ENCODE measurements at regions not wholly inside any gene's neighbourhood (a gene's known extent, or its start where the extent isn't known, plus 50 kb on each side); places are given as distances from the start of the nearest gene placed in this dataset.

DNA sequence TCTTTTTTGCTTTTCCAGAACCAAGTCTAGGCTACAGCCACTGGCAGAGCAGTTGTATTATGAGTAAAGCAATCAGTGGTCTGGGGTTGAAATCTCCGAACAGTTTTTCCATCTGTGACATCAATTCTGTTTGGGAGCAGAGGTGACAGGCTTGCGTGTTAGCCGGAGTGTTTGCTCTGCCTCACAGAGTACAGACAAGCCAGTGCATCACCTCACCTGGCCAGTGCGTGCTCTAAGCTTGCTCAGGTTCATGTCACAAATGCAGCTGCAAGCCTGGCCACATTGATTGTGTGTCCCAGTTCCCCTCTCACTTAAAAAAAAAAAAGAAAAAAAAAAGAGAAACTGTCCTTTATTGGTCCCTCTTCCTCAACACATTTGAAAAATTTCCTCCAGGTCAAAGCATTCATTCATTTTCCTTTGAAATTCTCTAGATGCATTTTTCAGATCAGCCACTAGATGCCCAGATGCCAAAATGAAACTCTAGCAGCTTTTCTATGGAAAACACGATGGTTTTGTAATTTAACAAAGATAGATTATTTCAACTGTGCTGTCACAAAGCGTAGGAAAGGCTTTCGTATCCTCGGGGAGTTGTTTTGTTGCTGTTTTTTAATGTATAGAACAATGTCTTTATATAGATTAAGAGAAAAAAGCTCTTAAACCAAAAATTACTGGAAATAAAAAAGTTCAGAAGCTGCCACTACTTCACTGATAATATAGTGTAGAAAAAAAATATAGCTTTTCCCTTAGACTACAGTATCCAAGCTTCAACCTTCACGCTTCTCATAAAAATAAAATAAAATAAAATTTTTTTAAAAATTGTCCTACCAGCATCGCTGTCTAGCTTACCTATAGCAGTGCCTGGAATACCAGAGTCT is 585.5 kb downstream of the TLE1 start:
- no peaks in the 10 kb centered on the region; the same call in 1 of the 2 replicates for H3K27me3 Mint-ChIP-seq (ENCODE audit: low read depth)
- Histone ChIP-seq H3K23me2 (ENCODE audit: insufficient read length, low read depth, low read length, poor library complexity, severe bottlenecking) (no peaks in the 10 kb centered on the region), H2BK15ac (ENCODE audit: low read depth, low read length) (no peak overlapping the region), H3K79me2 (ENCODE audit: insufficient read depth, low read length) (no peaks in the 10 kb centered on the region), H4K20me1 (ENCODE audit: control insufficient read depth, insufficient read depth, insufficient read length) (no peaks in the 10 kb centered on the region), H3K4me1 (ENCODE audit: insufficient read depth, low read length) (no peaks in the 10 kb centered on the region), H2BK20ac (ENCODE audit: low read depth, low read length, poor library complexity, severe bottlenecking) (no peak overlapping the region), H2BK12ac (ENCODE audit: insufficient read length, low read depth, low read length) (no peak overlapping the region), H3K4ac (ENCODE audit: low read depth, low read length) (no peak overlapping the region), H3K9me3 (ENCODE audit: control insufficient read depth, low read depth, low read length) (no peaks in the 10 kb centered on the region), H3K4me2 (ENCODE audit: insufficient read depth, insufficient read length, low read length) (no peak overlapping the region), H2AFZ (ENCODE audit: low read length) (no peak overlapping the region), H3K27me3 (ENCODE audit: insufficient read depth, low read length) (no peaks in the 10 kb centered on the region), H3K23ac (ENCODE audit: insufficient read length, low read depth, low read length) (no peak overlapping the region), H4K8ac (replicated peaks; ENCODE audit: insufficient read length, low read depth, low read length) (no peak overlapping the region), H3K27ac (ENCODE audit: insufficient read length, low read depth, low read length) (no peak overlapping the region), H3K79me1 (ENCODE audit: insufficient read depth, low read depth, low read length, poor library complexity, severe bottlenecking) (no peaks in the 10 kb centered on the region), H2AK5ac (ENCODE audit: insufficient read length, low read length) (no peak overlapping the region), H3K18ac (ENCODE audit: insufficient read length, low read depth, low read length) (peak overlapping the region; percentile 75), H3K56ac (ENCODE audit: insufficient read length, low read depth, low read length) (no peak overlapping the region), H2BK5ac (ENCODE audit: insufficient read length, low read length) (no peak overlapping the region), H2BK120ac (ENCODE audit: low read depth, low read length, poor library complexity, severe bottlenecking) (no peak overlapping the region), H4K5ac (ENCODE audit: insufficient read length, low read depth, low read length) (no peak overlapping the region), H3K9ac (ENCODE audit: extremely low read depth, insufficient read length, low read length) (no peak overlapping the region), H4K91ac (ENCODE audit: insufficient read length, low read depth, low read length) (no peak overlapping the region), H3K14ac (ENCODE audit: insufficient read depth, low read length) (no peak overlapping the region; the same call in 1 of the 2 replicates), H3T11ph (ENCODE audit: low read length) (no peak overlapping the region)
- peak overlapping the region in 1 of 3 experiments; percentile 48; a peak in 1 of 7 replicates for H3K27ac Mint-ChIP-seq
- WGBS (ENCODE audit: extremely low coverage, insufficient read length, low lambda C conversion rate), result no CpG with 5 or more reads among the region's 10 CpGs
- peaks cover 7 to 8% of the 10 kb centered on the region in 2 experiments; a peak in 2 of 4 replicates for H3K4me1 Mint-ChIP-seq
- H3K9me3 Mint-ChIP-seq, result no peaks in the 10 kb centered on the region; a peak in 2 of 5 replicates
- DNase-seq, result no peak
- TF ChIP-seq, protein P1, sequence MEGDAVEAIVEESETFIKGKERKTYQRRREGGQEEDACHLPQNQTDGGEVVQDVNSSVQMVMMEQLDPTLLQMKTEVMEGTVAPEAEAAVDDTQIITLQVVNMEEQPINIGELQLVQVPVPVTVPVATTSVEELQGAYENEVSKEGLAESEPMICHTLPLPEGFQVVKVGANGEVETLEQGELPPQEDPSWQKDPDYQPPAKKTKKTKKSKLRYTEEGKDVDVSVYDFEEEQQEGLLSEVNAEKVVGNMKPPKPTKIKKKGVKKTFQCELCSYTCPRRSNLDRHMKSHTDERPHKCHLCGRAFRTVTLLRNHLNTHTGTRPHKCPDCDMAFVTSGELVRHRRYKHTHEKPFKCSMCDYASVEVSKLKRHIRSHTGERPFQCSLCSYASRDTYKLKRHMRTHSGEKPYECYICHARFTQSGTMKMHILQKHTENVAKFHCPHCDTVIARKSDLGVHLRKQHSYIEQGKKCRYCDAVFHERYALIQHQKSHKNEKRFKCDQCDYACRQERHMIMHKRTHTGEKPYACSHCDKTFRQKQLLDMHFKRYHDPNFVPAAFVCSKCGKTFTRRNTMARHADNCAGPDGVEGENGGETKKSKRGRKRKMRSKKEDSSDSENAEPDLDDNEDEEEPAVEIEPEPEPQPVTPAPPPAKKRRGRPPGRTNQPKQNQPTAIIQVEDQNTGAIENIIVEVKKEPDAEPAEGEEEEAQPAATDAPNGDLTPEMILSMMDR (conservative IDR thresholded peaks at IDR 0.05), result peak; percentile 6; the same call in 1 of the 3 replicates
- H3K4me3 Mint-ChIP-seq, result no peak overlapping the region
- no peaks in the 10 kb centered on the region for H3K36me3 Mint-ChIP-seq (ENCODE audit: insufficient read depth in 1 of 3, low read depth in 3 of 3)

Measured in H9 (cell line).